HG02884 (cell line): ENCODE measurements at regions not wholly inside any gene's neighbourhood (a gene's known extent, or its start where the extent isn't known, plus 50 kb on each side); places are given as distances from the start of the nearest gene placed in this dataset.

Source experiments
- ATAC-seq: cut with Tn5 transposase; IDR thresholded peaks from one replicate; pipeline ENCODE4 v1.9.1; 2021; ENCODE audit warnings: mild to moderate bottlenecking, moderate library complexity; ENCODE audit not compliant: unreplicated experiment

- ATAC-seq = no peak
Observed at GRCh38 chr11:95717314-95717713, 72.3 kb downstream of the FAM76B start.

GRCh38 chr11:95716266-95716665 lies 73.3 kb downstream of the FAM76B start:
- no peak for ATAC-seq

- ATAC-seq = peak; percentile 71
Observed at GRCh38 chr11:95715777-95716241, 73.8 kb downstream of the FAM76B start.

GRCh38 chr11:95714843-95715776 lies 74.5 kb downstream of the FAM76B start:
- no peak for ATAC-seq

GRCh38 chr11:95713428-95713827 lies 76.2 kb downstream of the FAM76B start:
- ATAC-seq = no peak

- peak; percentile 37 for ATAC-seq
Observed at GRCh38 chr11:95711945-95712221, 77.7 kb downstream of the FAM76B start.

- ATAC-seq = peak; percentile 34
Observed at GRCh38 chr11:95711162-95711944, 78.2 kb downstream of the FAM76B start.

GRCh38 chr11:95708681-95709080 lies 80.9 kb downstream of the FAM76B start:
- ATAC-seq = no peak

- ATAC-seq = no peak
Observed at GRCh38 chr11:95706974-95707387, 82.6 kb downstream of the FAM76B start.

GRCh38 chr11:95705485-95706124 lies 84.0 kb downstream of the FAM76B start:
- ATAC-seq = peak; percentile 78

- ATAC-seq = no peak
Observed at GRCh38 chr11:95704865-95705264, 84.7 kb downstream of the FAM76B start.

- ATAC-seq = no peak
Observed at GRCh38 chr11:95703049-95703448, 86.5 kb downstream of the FAM76B start.

GRCh38 chr11:95702526-95702925 lies 87.1 kb downstream of the FAM76B start:
- ATAC-seq = no peak

- ATAC-seq = peak; percentile 39
Observed at GRCh38 chr11:95700471-95700817, 89.1 kb downstream of the FAM76B start.

- peak; percentile 42 for ATAC-seq
Observed at GRCh38 chr11:95699631-95700470, 89.7 kb downstream of the FAM76B start.

GRCh38 chr11:95698676-95699557 lies 90.7 kb downstream of the FAM76B start:
- no peak for ATAC-seq

GRCh38 chr11:95697614-95698408 lies 91.8 kb downstream of the FAM76B start:
- no peak for ATAC-seq

- ATAC-seq = no peak
Observed at GRCh38 chr11:95695181-95695580, 94.4 kb downstream of the FAM76B start.

- ATAC-seq = no peak
Observed at GRCh38 chr11:95693298-95693697, 96.3 kb downstream of the FAM76B start.
